Kidney epithelial cell (primary cell): ENCODE measurements at regions not wholly inside any gene's neighbourhood (a gene's known extent, or its start where the extent isn't known, plus 50 kb on each side); places are given as distances from the start of the nearest gene placed in this dataset.

ENCODE experiments used
- DNase-seq: peaks from one replicate; pipeline ENCODE4 v3.0.0-alpha.2; 2010; ENCODE audit warnings: low read depth
- H3K27me3 ChIP-seq: 2 replicates; pipeline ENCODE4 v1.6.0; 2011; ENCODE audit warnings: low read length; ENCODE audit not compliant: control insufficient read depth, insufficient read depth
- H3K36me3 ChIP-seq: 2 replicates; pipeline ENCODE4 v1.5.1; 2011; ENCODE audit warnings: low read length; ENCODE audit not compliant: control insufficient read depth, insufficient read depth
- H3K4me3 ChIP-seq: 2 replicates; pipeline ENCODE4 v1.5.1; 2011; ENCODE audit warnings: low read depth, mild to moderate bottlenecking, control low read depth, low read length
- CTCF ChIP-seq: IDR thresholded peaks from 2 replicates; pipeline ENCODE4 v1.5.1; 2011; ENCODE audit warnings: mild to moderate bottlenecking, moderate library complexity, low read length, control low read depth, inconsistent platforms; ENCODE audit not compliant: insufficient read depth, poor library complexity, severe bottlenecking

DNA sequence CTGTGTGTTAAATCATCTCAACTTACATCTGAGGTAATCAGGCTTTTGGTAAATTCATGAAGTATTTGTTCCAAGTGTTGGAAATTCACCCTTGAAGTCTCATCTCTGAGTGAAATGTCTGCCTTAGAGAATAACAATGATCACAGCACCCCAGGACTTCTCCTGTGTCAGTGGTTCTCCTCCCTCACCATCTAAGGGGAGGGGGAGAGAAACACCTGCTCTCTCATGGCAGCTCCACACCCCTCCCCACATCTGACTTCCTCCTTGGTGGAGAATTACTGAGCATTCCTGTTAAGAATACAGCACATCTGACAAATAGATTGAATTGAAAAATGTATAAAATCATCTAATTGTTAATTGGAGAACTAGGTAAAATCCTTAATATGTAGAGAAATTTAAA is 532.1 kb downstream of the RNF144A start:
- H3K4me3 ChIP-seq, result no peak overlapping the region
- DNase-seq, result no peak
- no peaks in the 10 kb centered on the region for H3K36me3 ChIP-seq
- no peaks in the 10 kb centered on the region for H3K27me3 ChIP-seq
- no peak for TF ChIP-seq CTCF

GRCh38 chr2:7450188-7450832 is 533.1 kb downstream of the RNF144A start:
- no peak for TF ChIP-seq CTCF
- no peaks in the 10 kb centered on the region for H3K27me3 ChIP-seq
- no peak for DNase-seq

DNA sequence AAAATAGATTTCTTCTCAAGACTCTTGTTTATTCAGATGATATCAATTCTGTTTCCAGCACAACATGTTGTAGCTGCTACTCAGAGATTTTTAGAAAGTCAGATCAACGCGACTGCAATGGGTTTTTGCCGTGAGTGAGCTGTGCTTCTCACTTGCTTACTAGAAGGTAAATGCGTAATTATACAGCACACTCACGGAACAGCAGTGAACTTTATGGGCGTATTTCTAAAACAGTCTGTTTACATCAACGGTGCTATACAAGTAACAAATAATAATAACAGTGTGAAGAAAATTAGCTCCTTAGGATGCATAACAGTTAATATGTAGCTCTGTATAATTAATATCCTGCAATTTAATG is 533.6 kb downstream of the RNF144A start:
- Histone ChIP-seq H3K36me3 (no peaks in the 10 kb centered on the region), H3K27me3 (no peaks in the 10 kb centered on the region), H3K4me3 (no peak overlapping the region)
- TF ChIP-seq CTCF, result no peak
- no peak for DNase-seq

More at GRCh38 chr2:7450188-7450832, 533.1 kb downstream of the RNF144A start:
- Histone ChIP-seq H3K4me3 (no peak overlapping the region), H3K36me3 (no peaks in the 10 kb centered on the region)

DNA sequence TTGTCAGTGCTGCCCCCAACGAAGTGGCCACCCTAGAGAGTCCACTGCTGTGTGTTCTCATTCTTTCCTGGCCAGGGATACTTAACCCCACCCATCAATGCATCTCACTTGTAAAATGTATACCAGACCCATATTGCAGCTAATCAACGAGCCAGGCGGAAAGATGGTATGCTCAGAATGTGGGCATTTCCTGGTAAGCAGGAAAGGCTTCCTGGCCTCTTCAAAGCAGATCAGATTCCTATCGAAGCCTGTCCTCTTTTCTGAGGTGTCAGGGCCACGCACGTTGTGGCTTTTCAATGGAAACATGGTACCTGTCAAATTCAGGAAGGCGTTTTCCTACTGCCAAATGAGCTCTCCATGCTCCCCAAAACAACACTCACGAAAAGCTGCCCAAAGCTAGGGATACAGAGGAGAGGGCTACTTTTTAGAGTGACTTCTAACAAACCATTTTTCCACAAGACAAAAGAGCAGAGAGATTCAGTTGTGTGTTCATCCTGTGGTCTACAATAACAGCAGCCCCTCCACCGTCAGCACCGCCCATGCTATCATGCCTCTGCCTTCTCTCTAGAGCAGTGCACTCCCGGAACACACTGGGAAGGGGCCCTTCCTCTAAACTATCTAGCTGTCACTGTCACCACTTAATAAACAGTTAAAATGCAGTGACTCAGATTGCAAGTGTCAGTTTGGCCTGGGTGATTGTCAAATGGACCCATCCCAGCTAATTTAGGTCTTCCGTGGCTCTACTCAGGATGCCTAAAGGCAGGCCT is 535.1 kb downstream of the RNF144A start:
- no peak overlapping the region for H3K4me3 ChIP-seq
- no peak for TF ChIP-seq CTCF
- no peaks in the 10 kb centered on the region for H3K27me3 ChIP-seq
- no peak for DNase-seq
- H3K36me3 ChIP-seq, result no peaks in the 10 kb centered on the region

DNA sequence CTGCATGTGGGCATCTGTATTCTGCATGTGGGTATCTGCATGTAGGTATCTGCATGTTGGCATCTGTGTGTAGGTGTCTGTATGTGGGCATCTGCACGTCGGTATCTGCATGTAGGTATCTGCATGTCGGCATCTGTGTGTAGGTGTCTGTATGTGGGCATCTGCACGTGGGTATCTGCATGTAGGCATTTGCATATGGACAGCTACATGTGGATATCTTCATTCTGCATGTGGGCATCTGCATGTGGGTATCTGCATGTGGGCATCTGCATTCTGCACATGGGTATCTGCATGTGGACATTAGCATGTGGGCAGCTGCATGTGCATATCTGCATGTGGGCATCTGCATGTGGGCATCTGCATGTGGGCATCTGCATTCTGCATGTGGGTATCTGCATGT is 537.4 kb downstream of the RNF144A start:
- TF ChIP-seq CTCF, result no peak
- H3K27me3 ChIP-seq, result no peaks in the 10 kb centered on the region
- H3K36me3 ChIP-seq, result no peaks in the 10 kb centered on the region
- no peak for DNase-seq
- H3K4me3 ChIP-seq, result no peak overlapping the region
